Stimulated activated naive B cell treated with anti-CD40 and anti-IgM and Interleukin-4, amounts not matched to agents 10 μg/mL and 1 μg/mL and 100 μg/mL, for 72 hours (primary cell): ENCODE measurements at regions not wholly inside any gene's neighbourhood (a gene's known extent, or its start where the extent isn't known, plus 50 kb on each side); places are given as distances from the start of the nearest gene placed in this dataset.

Source experiments
- ATAC-seq, 2 donors: fragments of 150-1000 bp; cut with Tn5 transposase; replicated peaks; 2 replicates each; pipeline ENCODE4 v1.10.0; 2021; ENCODE audit warnings: moderate library complexity in 1 of 2
- DNase-seq: peaks from one replicate; pipeline ENCODE4 v3.0.0; 2021
- H3K27ac Mint-ChIP-seq: one replicate; pipeline ENCODE4 v1.8.0; 2022; ENCODE audit warnings: mild to moderate bottlenecking, mixed read lengths
- H3K27me3 Mint-ChIP-seq, 2 donors: one replicate each; pipeline ENCODE4 v1.8.0; 2022; ENCODE audit warnings: mixed read lengths in 2 of 2
- H3K36me3 Mint-ChIP-seq, 2 donors: one replicate each; pipeline ENCODE4 v1.8.0; 2022; ENCODE audit warnings: mixed read lengths in 2 of 2, mild to moderate bottlenecking in 1 of 2
- H3K4me1 Mint-ChIP-seq, 2 donors: one replicate each; pipeline ENCODE4 v1.8.0; 2022; ENCODE audit warnings: mixed read lengths in 2 of 2, mild to moderate bottlenecking in 1 of 2
- H3K4me3 Mint-ChIP-seq, 2 donors: one replicate each; pipeline ENCODE4 v1.8.0; 2022; ENCODE audit warnings: mild to moderate bottlenecking in 2 of 2, mixed read lengths in 2 of 2, moderate library complexity in 1 of 2
- H3K9me3 Mint-ChIP-seq, 2 donors: one replicate each; pipeline ENCODE4 v1.8.0; 2022; ENCODE audit warnings: mixed read lengths in 2 of 2, mild to moderate bottlenecking in 1 of 2

DNA sequence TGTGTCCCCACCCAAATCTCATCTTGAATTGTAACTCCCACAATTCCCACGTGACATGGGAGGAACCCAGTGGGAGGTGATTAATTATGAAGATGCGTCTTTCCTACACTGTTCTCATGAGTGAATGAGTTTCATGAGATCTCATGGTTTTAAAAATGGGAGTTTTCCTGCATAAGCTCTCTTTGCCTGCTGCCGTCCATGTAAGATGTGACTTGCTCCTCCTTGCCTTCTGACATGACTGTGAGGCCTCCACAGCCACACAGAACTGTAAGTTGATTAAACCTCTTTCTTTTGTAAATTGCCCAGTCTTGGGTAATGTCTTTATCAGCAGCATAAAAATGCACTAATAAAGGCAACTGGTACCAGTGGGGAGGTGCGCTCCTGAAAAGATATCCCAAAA lies 67.7 kb upstream of the DRGX start:
- Mint-ChIP-seq H3K27me3 (no peaks in the 10 kb centered on the region), H3K36me3 (peaks cover 73 to 87% of the 10 kb centered on the region in 2 donors), H3K9me3 (peaks cover 9 to 14% of the 10 kb centered on the region in 2 donors), H3K27ac (no peak overlapping the region), H3K4me1 (peaks cover 0 to 5% of the 10 kb centered on the region in 2 donors), H3K4me3 (no peak overlapping the region)
- no peak for ATAC-seq
- DNase-seq, result no peak

DNA sequence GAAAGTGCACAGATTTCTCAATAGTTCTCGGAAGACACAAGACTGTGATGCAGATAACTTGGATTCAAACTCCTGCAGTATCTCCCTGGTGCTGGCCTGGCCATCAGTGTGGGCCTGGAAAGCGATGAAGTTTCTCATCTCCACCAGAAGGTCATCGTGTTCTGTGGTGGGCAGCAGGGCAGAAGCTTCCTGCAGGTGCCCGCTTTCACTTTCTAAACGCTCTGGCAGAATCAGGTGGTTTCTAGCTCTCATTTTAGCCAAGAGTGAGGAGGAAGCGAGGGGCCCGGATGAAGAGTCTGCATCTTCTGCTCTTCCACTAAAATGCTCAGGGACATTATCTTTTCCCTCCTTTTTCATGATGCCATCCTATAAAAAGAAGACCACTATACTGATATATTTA lies 63.0 kb upstream of the DRGX start:
- Mint-ChIP-seq H3K27ac (no peak overlapping the region), H3K27me3 (no peaks in the 10 kb centered on the region), H3K4me3 (no peak overlapping the region), H3K4me1 (peaks cover 0 to 5% of the 10 kb centered on the region in 2 donors), H3K9me3 (peaks cover 14 to 16% of the 10 kb centered on the region in 2 donors), H3K36me3 (peaks cover 67 to 80% of the 10 kb centered on the region in 2 donors)
- ATAC-seq (no peak), DNase-seq (no peak)

DNA sequence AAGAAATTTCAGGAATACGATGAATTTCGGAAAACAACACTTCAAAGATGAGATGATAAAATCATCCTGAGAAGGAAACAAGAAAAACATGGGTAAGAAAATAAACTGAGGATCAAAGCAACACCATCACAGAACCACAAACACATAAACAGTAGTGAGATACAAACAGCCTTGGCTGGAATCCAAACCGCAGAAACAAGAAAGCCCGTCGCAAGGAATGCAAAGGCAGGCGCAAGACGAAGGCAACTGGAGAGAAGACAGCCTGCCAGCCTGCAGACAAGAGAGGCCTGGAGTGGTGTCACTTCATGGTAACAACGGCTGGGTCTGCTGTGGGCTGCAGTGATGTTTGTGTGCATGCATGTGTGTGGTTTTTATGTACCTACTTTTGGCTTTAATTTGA lies 61.8 kb upstream of the DRGX start:
- no peaks in the 10 kb centered on the region for H3K27me3 Mint-ChIP-seq
- no peak overlapping the region for H3K27ac Mint-ChIP-seq
- no peak for ATAC-seq
- peaks cover 0 to 5% of the 10 kb centered on the region in 2 donors for H3K4me1 Mint-ChIP-seq
- no peak overlapping the region for H3K4me3 Mint-ChIP-seq
- peaks cover 66 to 79% of the 10 kb centered on the region in 2 donors for H3K36me3 Mint-ChIP-seq
- no peak for DNase-seq
- H3K9me3 Mint-ChIP-seq, result peaks cover 14 to 18% of the 10 kb centered on the region in 2 donors

DNA sequence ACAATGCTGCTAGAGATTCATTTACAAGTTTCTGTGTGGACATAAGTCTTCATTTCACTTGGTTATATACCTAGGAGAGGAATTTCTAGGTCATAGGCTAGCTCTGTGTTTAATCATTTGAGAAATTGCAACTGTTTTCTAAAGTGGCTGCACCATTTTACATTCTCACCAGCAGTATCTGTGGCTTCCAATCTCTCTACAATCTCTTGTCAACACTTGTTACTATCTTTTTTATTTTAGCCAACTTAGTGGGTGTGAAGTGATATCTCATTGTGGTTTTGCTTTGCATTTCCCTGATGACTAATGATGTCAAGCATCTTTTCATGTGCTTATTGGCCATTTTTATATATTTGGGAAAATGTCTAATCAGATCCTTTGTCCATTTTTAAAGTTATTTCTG lies 53.0 kb upstream of the DRGX start:
- Mint-ChIP-seq H3K27me3 (no peaks in the 10 kb centered on the region), H3K27ac (no peak overlapping the region), H3K4me1 (peaks cover 4 to 5% of the 10 kb centered on the region in 2 donors), H3K9me3 (peaks cover 26% of the 10 kb centered on the region in 2 donors), H3K4me3 (no peak overlapping the region), H3K36me3 (peaks cover 10 to 30% of the 10 kb centered on the region in 2 donors)
- ATAC-seq, result no peak
- no peak for DNase-seq

DNA sequence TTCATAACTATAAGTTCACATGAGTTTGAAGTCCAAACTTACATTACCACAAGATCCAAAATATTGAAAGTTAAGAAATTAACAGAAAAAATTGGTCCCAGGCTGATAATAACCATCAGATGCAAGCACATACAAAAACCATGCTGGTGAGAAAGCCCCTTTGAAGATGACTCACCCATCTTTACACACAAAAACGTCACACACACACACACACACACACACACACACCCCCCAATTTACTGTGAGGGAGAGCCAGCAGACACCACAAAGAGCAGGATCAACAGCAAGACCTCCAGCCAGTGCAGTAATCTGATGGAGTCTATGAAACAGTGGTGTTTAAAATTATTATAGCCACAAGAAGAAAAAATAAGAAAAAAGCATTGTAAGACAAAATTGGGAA lies 50.1 kb upstream of the DRGX start:
- Mint-ChIP-seq H3K27ac (no peak overlapping the region), H3K27me3 (no peaks in the 10 kb centered on the region), H3K9me3 (peaks cover 13 to 14% of the 10 kb centered on the region in 2 donors), H3K4me3 (no peak overlapping the region), H3K36me3 (peaks cover 10 to 26% of the 10 kb centered on the region in 2 donors), H3K4me1 (peaks cover 7 to 20% of the 10 kb centered on the region in 2 donors)
- ATAC-seq (no peak), DNase-seq (no peak)
